HG03575 (cell line): ENCODE measurements at regions not wholly inside any gene's neighbourhood (a gene's known extent, or its start where the extent isn't known, plus 50 kb on each side); places are given as distances from the start of the nearest gene placed in this dataset.

Experiments used
- ATAC-seq: cut with Tn5 transposase; IDR thresholded peaks from one replicate; pipeline ENCODE4 v1.9.1; 2021; ENCODE audit not compliant: unreplicated experiment, insufficient number of reproducible peaks, low FRiP score; ENCODE audit errors: extremely low read depth

GRCh38 chr2:216777637-216778273 is 82.1 kb downstream of the TNP1 start:
- ATAC-seq: peak; percentile 85

GRCh38 chr2:216776066-216776850 is 80.9 kb upstream of the IGFBP5 start:
- no peak for ATAC-seq

- ATAC-seq: no peak
These were observed 79.7 kb upstream of the IGFBP5 start for GRCh38 chr2:216775043-216775453.

- ATAC-seq: no peak
These were observed 79.3 kb upstream of the IGFBP5 start for GRCh38 chr2:216774620-216775019.

- no peak for ATAC-seq
These were observed 78.8 kb upstream of the IGFBP5 start for GRCh38 chr2:216774180-216774579.

GRCh38 chr2:216773072-216773471 is 77.7 kb upstream of the IGFBP5 start:
- ATAC-seq: no peak

GRCh38 chr2:216770717-216771116 is 75.4 kb upstream of the IGFBP5 start:
- ATAC-seq: no peak

GRCh38 chr2:216770050-216770449 is 74.7 kb upstream of the IGFBP5 start:
- no peak for ATAC-seq

- no peak for ATAC-seq
These were observed 74.3 kb upstream of the IGFBP5 start for GRCh38 chr2:216769626-216770025.

- ATAC-seq: no peak
These were observed 73.6 kb upstream of the IGFBP5 start for GRCh38 chr2:216768908-216769411.

GRCh38 chr2:216765761-216766262 is 70.5 kb upstream of the IGFBP5 start:
- ATAC-seq: no peak

GRCh38 chr2:216763396-216763795 is 68.0 kb upstream of the IGFBP5 start:
- no peak for ATAC-seq

- ATAC-seq: no peak
These were observed 66.5 kb upstream of the IGFBP5 start for GRCh38 chr2:216761809-216762208.

GRCh38 chr2:216761133-216761532 is 65.8 kb upstream of the IGFBP5 start:
- ATAC-seq: no peak

GRCh38 chr2:216758256-216759155 is 63.2 kb upstream of the IGFBP5 start:
- no peak for ATAC-seq

- no peak for ATAC-seq
These were observed 62.2 kb upstream of the IGFBP5 start for GRCh38 chr2:216757532-216757931.

- ATAC-seq: no peak
These were observed 61.1 kb upstream of the IGFBP5 start for GRCh38 chr2:216756435-216756834.

GRCh38 chr2:216754812-216755211 is 59.5 kb upstream of the IGFBP5 start:
- ATAC-seq: no peak

- no peak for ATAC-seq
These were observed 59.0 kb upstream of the IGFBP5 start for GRCh38 chr2:216754336-216754735.
